Peyer's patch (tissue), 4 donors: ENCODE measurements at regions not wholly inside any gene's neighbourhood (a gene's known extent, or its start where the extent isn't known, plus 50 kb on each side); places are given as distances from the start of the nearest gene placed in this dataset.

ENCODE experiments used
- CTCF ChIP-seq, 6 experiments: fragments of 450-650 bp in 4 of 6; fragments of 200-600 bp in 2 of 6; sonication (generic) in 1 of 6; IDR thresholded peaks; one replicate each; pipeline ENCODE4 v1.5.1; 2017 to 2019; ENCODE audit warnings: antibody characterized with exemption in 6 of 6, mild to moderate bottlenecking in 3 of 6, moderate library complexity in 1 of 6
- POLR2A ChIP-seq, 2 donors: fragments of 450-650 bp; IDR thresholded peaks; one replicate each; pipeline ENCODE4 v1.5.1; 2017; ENCODE audit warnings: antibody characterized with exemption in 2 of 2, mild to moderate bottlenecking in 2 of 2, moderate library complexity in 2 of 2

DNA sequence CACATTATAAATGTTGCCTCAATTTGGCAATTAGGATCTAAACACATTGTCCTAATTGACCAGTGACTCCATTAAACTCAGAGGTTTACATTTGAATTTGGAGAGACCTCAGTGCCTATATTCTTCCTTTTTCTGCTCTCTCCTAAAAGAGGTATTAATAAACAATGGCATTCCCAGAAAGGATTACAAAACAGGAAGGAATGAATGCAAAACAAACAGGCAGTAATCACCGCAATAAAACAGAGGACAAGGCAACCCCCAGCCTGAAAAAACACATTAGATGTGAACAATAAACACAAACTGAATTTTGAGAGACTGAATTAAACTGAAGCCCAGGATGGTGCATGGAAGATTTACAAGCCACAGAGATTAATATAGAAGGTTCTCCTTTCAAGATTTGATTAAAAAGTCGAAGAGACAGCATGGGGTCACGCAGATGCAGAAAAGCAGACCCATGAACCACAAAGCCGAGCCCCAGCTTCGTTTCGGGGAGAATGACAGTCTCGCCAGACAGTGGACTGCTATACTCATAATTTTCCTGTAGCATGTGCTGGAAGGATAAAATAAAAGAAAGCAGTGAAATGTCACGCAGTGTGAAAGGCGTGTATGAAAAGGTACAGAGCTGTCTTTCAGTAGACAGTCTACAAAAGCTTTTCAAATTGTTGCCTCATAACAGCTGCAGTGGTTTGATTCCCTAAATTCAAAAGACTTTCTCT is 503.0 kb downstream of the LIG4 start:
- no peak for TF ChIP-seq CTCF (IDR thresholded peaks at IDR 0.05)
- no peak for TF ChIP-seq POLR2A (IDR thresholded peaks at IDR 0.05)
